Fibroblast of the aortic adventitia (primary cell): ENCODE measurements at regions not wholly inside any gene's neighbourhood (a gene's known extent, or its start where the extent isn't known, plus 50 kb on each side); places are given as distances from the start of the nearest gene placed in this dataset.

Experiments used
- DNase-seq: peaks from one replicate; pipeline ENCODE4 v3.0.0-alpha.2; 2010; ENCODE audit warnings: low read depth
- H3K4me3 ChIP-seq: 2 replicates; pipeline ENCODE4 v1.5.1; 2011; ENCODE audit warnings: low read depth, mild to moderate bottlenecking, control low read depth, low read length, moderate library complexity
- CTCF ChIP-seq: IDR thresholded peaks from 2 replicates; pipeline ENCODE4 v1.5.1; 2011; ENCODE audit warnings: mild to moderate bottlenecking, low read length, control low read depth, inconsistent platforms; ENCODE audit not compliant: insufficient read depth

- no peak overlapping the region for H3K4me3 ChIP-seq
- DNase-seq, result no peak
- TF ChIP-seq CTCF, result no peak
These were observed 146.4 kb downstream of the ACTR3B start for GRCh38 chr7:152905949-152906348.

- no peak for TF ChIP-seq CTCF
- H3K4me3 ChIP-seq, result no peak overlapping the region
- DNase-seq, result no peak
These were observed 147.7 kb downstream of the ACTR3B start for GRCh38 chr7:152907042-152907761.

GRCh38 chr7:152909280-152909679, 149.7 kb downstream of the ACTR3B start:
- no peak overlapping the region for H3K4me3 ChIP-seq
- no peak for TF ChIP-seq CTCF
- no peak for DNase-seq

- no peak for TF ChIP-seq CTCF
These were observed 150.4 kb downstream of the ACTR3B start for GRCh38 chr7:152909683-152910544.

GRCh38 chr7:152910545-152911225, 151.1 kb downstream of the ACTR3B start:
- TF ChIP-seq CTCF, result no peak
- no peak for DNase-seq
- H3K4me3 ChIP-seq, result no peak overlapping the region

More at GRCh38 chr7:152909683-152910544, 150.4 kb downstream of the ACTR3B start:
- DNase-seq, result no peak
- no peak overlapping the region for H3K4me3 ChIP-seq

GRCh38 chr7:152911226-152911560, 151.6 kb downstream of the ACTR3B start:
- TF ChIP-seq CTCF, result no peak
- H3K4me3 ChIP-seq, result no peak overlapping the region
- DNase-seq, result no peak
